Limb (tissue), 2 donors: ENCODE measurements at regions not wholly inside any gene's neighbourhood (a gene's known extent, or its start where the extent isn't known, plus 50 kb on each side); places are given as distances from the start of the nearest gene placed in this dataset.
A peak's percentile ranks its signal among the peaks of the same experiment; 100 is the strongest.

Source experiments
- DNase-seq, 2 donors: peaks; one replicate each; pipeline ENCODE4 v3.0.0-alpha.2; 2016; ENCODE audit errors: extremely low spot score in 2 of 2

GRCh38 chrX:30504309-30504708 is 73.3 kb downstream of the TASL start:
- DNase-seq = peak in 1 of 2 donors; percentile 13

- DNase-seq = no peak
Measured at GRCh38 chrX:30495468-30495867, 82.1 kb downstream of the TASL start.

GRCh38 chrX:30493348-30493747 is 84.2 kb downstream of the TASL start:
- DNase-seq = no peak

- DNase-seq = no peak
Measured at GRCh38 chrX:30489323-30489722, 88.2 kb downstream of the TASL start.

- DNase-seq = no peak
Measured at GRCh38 chrX:30488092-30488491, 89.5 kb downstream of the TASL start.

- no peak for DNase-seq
Measured at GRCh38 chrX:30483996-30484395, 93.6 kb downstream of the TASL start.

- DNase-seq = no peak
Measured at GRCh38 chrX:30468471-30468870, 109.1 kb downstream of the TASL start.
